ENCODE measurements at regions not wholly inside any gene's neighbourhood (a gene's known extent, or its start where the extent isn't known, plus 50 kb on each side); places are given as distances from the start of the nearest gene placed in this dataset.

- Histone ChIP-seq H3K9me3 (ENCODE audit: control extremely low read depth in 1 of 5, control insufficient read depth in 4 of 5, insufficient read depth in 2 of 5, low read depth in 1 of 5, low read length in 4 of 5) (no peaks in the 10 kb centered on the region), H3K27me3 (replicated peaks in 2 of 5; ENCODE audit: control insufficient read depth in 4 of 5, insufficient read depth in 5 of 5, low read length in 4 of 5) (peaks cover 0 to 2% (median 0%) of the 10 kb centered on the region in 5 experiments), H3K4me3 (ENCODE audit: control insufficient read depth in 1 of 7, extremely low read depth in 1 of 7, insufficient read depth in 4 of 7, low read depth in 2 of 7, low read length in 6 of 7) (no peak overlapping the region), H3K4me1 (ENCODE audit: control extremely low read depth in 1 of 4, control insufficient read depth in 4 of 4, insufficient read depth in 4 of 4, low read length in 3 of 4) (no peaks in the 10 kb centered on the region), H3K27ac (ENCODE audit: insufficient read depth in 1 of 2, low read depth in 1 of 2, low read length in 2 of 2, poor library complexity in 1 of 2, severe bottlenecking in 2 of 2) (no peak overlapping the region), H3K36me3 (ENCODE audit: control insufficient read depth in 4 of 4, insufficient read depth in 4 of 4, low read length in 3 of 4) (no peaks in the 10 kb centered on the region)
- CTCF ChIA-PET: no interaction called here
- WGBS (ENCODE audit: insufficient coverage): 89% methylated on average over 2 of the region's 3 CpGs
- POLR2A ChIA-PET: no interaction called here
- DNase-seq: no peak
These were observed 305.8 kb upstream of the THBS1 start for GRCh38 chr15:39275066-39275465.

- ChIA-PET POLR2A (no interaction called here), CTCF (no interaction called here)
- DNase-seq: no peak
- Histone ChIP-seq H3K4me3 (ENCODE audit: control insufficient read depth in 1 of 7, extremely low read depth in 1 of 7, insufficient read depth in 4 of 7, low read depth in 2 of 7, low read length in 6 of 7) (no peak overlapping the region), H3K36me3 (ENCODE audit: control insufficient read depth in 4 of 4, insufficient read depth in 4 of 4, low read length in 3 of 4) (no peaks in the 10 kb centered on the region), H3K27ac (ENCODE audit: insufficient read depth in 1 of 2, low read depth in 1 of 2, low read length in 2 of 2, poor library complexity in 1 of 2, severe bottlenecking in 2 of 2) (no peak overlapping the region), H3K4me1 (ENCODE audit: control extremely low read depth in 1 of 4, control insufficient read depth in 4 of 4, insufficient read depth in 4 of 4, low read length in 3 of 4) (no peaks in the 10 kb centered on the region), H3K27me3 (replicated peaks in 2 of 5; ENCODE audit: control insufficient read depth in 4 of 5, insufficient read depth in 5 of 5, low read length in 4 of 5) (peaks cover 0 to 2% (median 0%) of the 10 kb centered on the region in 5 experiments), H3K9me3 (ENCODE audit: control extremely low read depth in 1 of 5, control insufficient read depth in 4 of 5, insufficient read depth in 2 of 5, low read depth in 1 of 5, low read length in 4 of 5) (peaks cover 0 to 2% (median 0%) of the 10 kb centered on the region in 5 experiments)
- WGBS (ENCODE audit: insufficient coverage): 100% methylated on average over 2 of the region's 3 CpGs
These were observed 301.6 kb upstream of the THBS1 start for GRCh38 chr15:39279311-39279710.

GRCh38 chr15:39281094-39281493 is 299.8 kb upstream of the THBS1 start:
- H3K36me3 ChIP-seq (ENCODE audit: control insufficient read depth in 4 of 4, insufficient read depth in 4 of 4, low read length in 3 of 4): no peaks in the 10 kb centered on the region
- H3K27ac ChIP-seq (ENCODE audit: insufficient read depth in 1 of 2, low read depth in 1 of 2, low read length in 2 of 2, poor library complexity in 1 of 2, severe bottlenecking in 2 of 2): no peak overlapping the region
- H3K4me1 ChIP-seq (ENCODE audit: control extremely low read depth in 1 of 4, control insufficient read depth in 4 of 4, insufficient read depth in 4 of 4, low read length in 3 of 4): no peaks in the 10 kb centered on the region
- ChIA-PET POLR2A (no interaction called here), CTCF (no interaction called here)
- H3K9me3 ChIP-seq (ENCODE audit: control extremely low read depth in 1 of 5, control insufficient read depth in 4 of 5, insufficient read depth in 2 of 5, low read depth in 1 of 5, low read length in 4 of 5): peaks cover 0 to 2% (median 0%) of the 10 kb centered on the region in 5 experiments
- no peak overlapping the region for H3K4me3 ChIP-seq (ENCODE audit: control insufficient read depth in 1 of 7, extremely low read depth in 1 of 7, insufficient read depth in 4 of 7, low read depth in 2 of 7, low read length in 6 of 7)
- no peak for DNase-seq
- H3K27me3 ChIP-seq (replicated peaks in 2 of 5; ENCODE audit: control insufficient read depth in 4 of 5, insufficient read depth in 5 of 5, low read length in 4 of 5): peaks cover 0 to 2% (median 0%) of the 10 kb centered on the region in 5 experiments
- no CpG with 5 or more reads among the region's 1 CpG for WGBS (ENCODE audit: insufficient coverage)

- POLR2A ChIA-PET: no interaction called here
- WGBS (ENCODE audit: insufficient coverage): 92% methylated on average over 4 of the region's 4 CpGs
These were observed 298.1 kb upstream of the THBS1 start for GRCh38 chr15:39282663-39283208.

GRCh38 chr15:39283531-39283930 is 297.3 kb upstream of the THBS1 start:
- H3K9me3 ChIP-seq (ENCODE audit: control extremely low read depth in 1 of 5, control insufficient read depth in 4 of 5, insufficient read depth in 2 of 5, low read depth in 1 of 5, low read length in 4 of 5): peaks cover 0 to 2% (median 0%) of the 10 kb centered on the region in 5 experiments
- H3K36me3 ChIP-seq (ENCODE audit: control insufficient read depth in 4 of 4, insufficient read depth in 4 of 4, low read length in 3 of 4): no peaks in the 10 kb centered on the region
- peaks cover 0 to 4% (median 0%) of the 10 kb centered on the region in 5 experiments for H3K27me3 ChIP-seq (replicated peaks in 2 of 5; ENCODE audit: control insufficient read depth in 4 of 5, insufficient read depth in 5 of 5, low read length in 4 of 5)
- ChIA-PET POLR2A (no interaction called here), CTCF (no interaction called here)
- H3K4me1 ChIP-seq (ENCODE audit: control extremely low read depth in 1 of 4, control insufficient read depth in 4 of 4, insufficient read depth in 4 of 4, low read length in 3 of 4): no peaks in the 10 kb centered on the region
- no peak overlapping the region for H3K27ac ChIP-seq (ENCODE audit: insufficient read depth in 1 of 2, low read depth in 1 of 2, low read length in 2 of 2, poor library complexity in 1 of 2, severe bottlenecking in 2 of 2)
- H3K4me3 ChIP-seq (ENCODE audit: control insufficient read depth in 1 of 7, extremely low read depth in 1 of 7, insufficient read depth in 4 of 7, low read depth in 2 of 7, low read length in 6 of 7): no peak overlapping the region
- no peak for DNase-seq

More at GRCh38 chr15:39282663-39283208, 298.1 kb upstream of the THBS1 start:
- no peak for DNase-seq
- H3K4me3 ChIP-seq (ENCODE audit: control insufficient read depth in 1 of 7, extremely low read depth in 1 of 7, insufficient read depth in 4 of 7, low read depth in 2 of 7, low read length in 6 of 7): no peak overlapping the region
- H3K36me3 ChIP-seq (ENCODE audit: control insufficient read depth in 4 of 4, insufficient read depth in 4 of 4, low read length in 3 of 4): no peaks in the 10 kb centered on the region
- H3K27ac ChIP-seq (ENCODE audit: insufficient read depth in 1 of 2, low read depth in 1 of 2, low read length in 2 of 2, poor library complexity in 1 of 2, severe bottlenecking in 2 of 2): no peak overlapping the region
- no peaks in the 10 kb centered on the region for H3K4me1 ChIP-seq (ENCODE audit: control extremely low read depth in 1 of 4, control insufficient read depth in 4 of 4, insufficient read depth in 4 of 4, low read length in 3 of 4)
- CTCF ChIA-PET: no interaction called here
- peaks cover 0 to 2% (median 0%) of the 10 kb centered on the region in 5 experiments for H3K9me3 ChIP-seq (ENCODE audit: control extremely low read depth in 1 of 5, control insufficient read depth in 4 of 5, insufficient read depth in 2 of 5, low read depth in 1 of 5, low read length in 4 of 5)
- H3K27me3 ChIP-seq (replicated peaks in 2 of 5; ENCODE audit: control insufficient read depth in 4 of 5, insufficient read depth in 5 of 5, low read length in 4 of 5): peaks cover 0 to 2% (median 0%) of the 10 kb centered on the region in 5 experiments

- CTCF ChIA-PET: interaction anchor here (0.8 kb wide), 1 partner anchor 20 kb away, joined by 3 read pairs; no protein-coding TSS in a partner anchor
These were observed 295.8 kb upstream of the THBS1 start for GRCh38 chr15:39285071-39285470.

GRCh38 chr15:39285663-39286062 is 295.2 kb upstream of the THBS1 start:
- H3K4me1 ChIP-seq (ENCODE audit: control extremely low read depth in 1 of 4, control insufficient read depth in 4 of 4, insufficient read depth in 4 of 4, low read length in 3 of 4): no peaks in the 10 kb centered on the region

More at GRCh38 chr15:39285071-39285470, 295.8 kb upstream of the THBS1 start:
- WGBS (ENCODE audit: insufficient coverage): 100% methylated on average over 2 of the region's 3 CpGs
- POLR2A ChIA-PET: interaction anchor here (0.6 kb wide), 1 partner anchor 225 kb away, joined by 4 read pairs; no protein-coding TSS in a partner anchor
- DNase-seq: no peak
- peaks cover 0 to 2% (median 0%) of the 10 kb centered on the region in 5 experiments for H3K9me3 ChIP-seq (ENCODE audit: control extremely low read depth in 1 of 5, control insufficient read depth in 4 of 5, insufficient read depth in 2 of 5, low read depth in 1 of 5, low read length in 4 of 5)
- no peaks in the 10 kb centered on the region for H3K4me1 ChIP-seq (ENCODE audit: control extremely low read depth in 1 of 4, control insufficient read depth in 4 of 4, insufficient read depth in 4 of 4, low read length in 3 of 4)
- no peaks in the 10 kb centered on the region for H3K36me3 ChIP-seq (ENCODE audit: control insufficient read depth in 4 of 4, insufficient read depth in 4 of 4, low read length in 3 of 4)
- no peak overlapping the region for H3K27ac ChIP-seq (ENCODE audit: insufficient read depth in 1 of 2, low read depth in 1 of 2, low read length in 2 of 2, poor library complexity in 1 of 2, severe bottlenecking in 2 of 2)
- H3K27me3 ChIP-seq (replicated peaks in 2 of 5; ENCODE audit: control insufficient read depth in 4 of 5, insufficient read depth in 5 of 5, low read length in 4 of 5): peaks cover 0 to 4% (median 0%) of the 10 kb centered on the region in 5 experiments
- H3K4me3 ChIP-seq (ENCODE audit: control insufficient read depth in 1 of 7, extremely low read depth in 1 of 7, insufficient read depth in 4 of 7, low read depth in 2 of 7, low read length in 6 of 7): no peak overlapping the region

More at GRCh38 chr15:39285663-39286062, 295.2 kb upstream of the THBS1 start:
- DNase-seq: no peak
- Histone ChIP-seq H3K27me3 (replicated peaks in 2 of 5; ENCODE audit: control insufficient read depth in 4 of 5, insufficient read depth in 5 of 5, low read length in 4 of 5) (peaks cover 0 to 4% (median 0%) of the 10 kb centered on the region in 5 experiments), H3K4me3 (ENCODE audit: control insufficient read depth in 1 of 7, extremely low read depth in 1 of 7, insufficient read depth in 4 of 7, low read depth in 2 of 7, low read length in 6 of 7) (no peak overlapping the region), H3K27ac (ENCODE audit: insufficient read depth in 1 of 2, low read depth in 1 of 2, low read length in 2 of 2, poor library complexity in 1 of 2, severe bottlenecking in 2 of 2) (no peak overlapping the region), H3K9me3 (ENCODE audit: control extremely low read depth in 1 of 5, control insufficient read depth in 4 of 5, insufficient read depth in 2 of 5, low read depth in 1 of 5, low read length in 4 of 5) (peaks cover 0 to 2% (median 0%) of the 10 kb centered on the region in 5 experiments), H3K36me3 (ENCODE audit: control insufficient read depth in 4 of 4, insufficient read depth in 4 of 4, low read length in 3 of 4) (no peaks in the 10 kb centered on the region)
- CTCF ChIA-PET: interaction anchor here (0.8 kb wide), 1 partner anchor 19 kb away, joined by 3 read pairs; no protein-coding TSS in a partner anchor
- POLR2A ChIA-PET: interaction anchor here (0.6 kb wide), 1 partner anchor 226 kb away, joined by 4 read pairs; no protein-coding TSS in a partner anchor
